ENCODE measurements at regions not wholly inside any gene's neighbourhood (a gene's known extent, or its start where the extent isn't known, plus 50 kb on each side); places are given as distances from the start of the nearest gene placed in this dataset.

- Mint-ChIP-seq H3K4me1 (ENCODE audit: low read depth) (no peaks in the 10 kb centered on the region), H3K4me3 (no peak overlapping the region), H3K27me3 (ENCODE audit: low read depth) (no peaks in the 10 kb centered on the region), H3K36me3 (ENCODE audit: low read depth) (no peaks in the 10 kb centered on the region), H3K27ac (no peak overlapping the region), H3K9me3 (peaks cover 3% of the 10 kb centered on the region)
These were observed 249.9 kb upstream of the FLRT2 start for GRCh38 chr14:85280074-85280473.

- Mint-ChIP-seq H3K27ac (no peak overlapping the region), H3K9me3 (peaks cover 3% of the 10 kb centered on the region), H3K27me3 (ENCODE audit: low read depth) (no peaks in the 10 kb centered on the region), H3K4me1 (ENCODE audit: low read depth) (no peaks in the 10 kb centered on the region), H3K4me3 (no peak overlapping the region), H3K36me3 (ENCODE audit: low read depth) (no peaks in the 10 kb centered on the region)
These were observed 248.0 kb upstream of the FLRT2 start for GRCh38 chr14:85281921-85282320.

GRCh38 chr14:85288041-85288440, 241.9 kb upstream of the FLRT2 start:
- Mint-ChIP-seq H3K4me1 (ENCODE audit: low read depth) (no peaks in the 10 kb centered on the region), H3K4me3 (no peak overlapping the region), H3K27me3 (ENCODE audit: low read depth) (no peaks in the 10 kb centered on the region), H3K9me3 (peaks cover 5% of the 10 kb centered on the region), H3K36me3 (ENCODE audit: low read depth) (no peaks in the 10 kb centered on the region), H3K27ac (no peak overlapping the region)

GRCh38 chr14:85291731-85292130, 238.2 kb upstream of the FLRT2 start:
- Mint-ChIP-seq H3K27me3 (ENCODE audit: low read depth) (no peaks in the 10 kb centered on the region), H3K27ac (no peak overlapping the region), H3K4me3 (no peak overlapping the region), H3K4me1 (ENCODE audit: low read depth) (no peaks in the 10 kb centered on the region), H3K36me3 (ENCODE audit: low read depth) (no peaks in the 10 kb centered on the region), H3K9me3 (peaks cover 14% of the 10 kb centered on the region)

- no peak overlapping the region for H3K27ac Mint-ChIP-seq
- H3K36me3 Mint-ChIP-seq (ENCODE audit: low read depth), result no peaks in the 10 kb centered on the region
- no peaks in the 10 kb centered on the region for H3K4me1 Mint-ChIP-seq (ENCODE audit: low read depth)
- H3K4me3 Mint-ChIP-seq, result no peak overlapping the region
- no peaks in the 10 kb centered on the region for H3K27me3 Mint-ChIP-seq (ENCODE audit: low read depth)
- H3K9me3 Mint-ChIP-seq, result peaks cover 8% of the 10 kb centered on the region
These were observed 236.2 kb upstream of the FLRT2 start for GRCh38 chr14:85293612-85294234.

- no peak overlapping the region for H3K4me3 Mint-ChIP-seq
- H3K27me3 Mint-ChIP-seq (ENCODE audit: low read depth), result no peaks in the 10 kb centered on the region
- H3K27ac Mint-ChIP-seq, result no peak overlapping the region
- peaks cover 14% of the 10 kb centered on the region for H3K9me3 Mint-ChIP-seq
- H3K36me3 Mint-ChIP-seq (ENCODE audit: low read depth), result no peaks in the 10 kb centered on the region
- no peaks in the 10 kb centered on the region for H3K4me1 Mint-ChIP-seq (ENCODE audit: low read depth)
These were observed 234.6 kb upstream of the FLRT2 start for GRCh38 chr14:85295318-85295717.

GRCh38 chr14:85296456-85297210, 233.3 kb upstream of the FLRT2 start:
- Mint-ChIP-seq H3K9me3 (peaks cover 14% of the 10 kb centered on the region), H3K4me1 (ENCODE audit: low read depth) (no peaks in the 10 kb centered on the region), H3K27me3 (ENCODE audit: low read depth) (no peaks in the 10 kb centered on the region), H3K36me3 (ENCODE audit: low read depth) (no peaks in the 10 kb centered on the region), H3K4me3 (no peak overlapping the region), H3K27ac (no peak overlapping the region)

- Mint-ChIP-seq H3K9me3 (peaks cover 10% of the 10 kb centered on the region), H3K27ac (no peak overlapping the region), H3K27me3 (ENCODE audit: low read depth) (no peaks in the 10 kb centered on the region), H3K36me3 (ENCODE audit: low read depth) (no peaks in the 10 kb centered on the region), H3K4me3 (no peak overlapping the region), H3K4me1 (ENCODE audit: low read depth) (no peaks in the 10 kb centered on the region)
These were observed 229.8 kb upstream of the FLRT2 start for GRCh38 chr14:85300107-85300506.

GRCh38 chr14:85301506-85301905, 228.4 kb upstream of the FLRT2 start:
- Mint-ChIP-seq H3K27me3 (ENCODE audit: low read depth) (no peaks in the 10 kb centered on the region), H3K4me1 (ENCODE audit: low read depth) (no peaks in the 10 kb centered on the region), H3K4me3 (no peak overlapping the region), H3K9me3 (peaks cover 7% of the 10 kb centered on the region), H3K36me3 (ENCODE audit: low read depth) (no peaks in the 10 kb centered on the region), H3K27ac (no peak overlapping the region)

GRCh38 chr14:85306024-85306423, 223.9 kb upstream of the FLRT2 start:
- Mint-ChIP-seq H3K27ac (no peak overlapping the region), H3K4me1 (ENCODE audit: low read depth) (no peaks in the 10 kb centered on the region), H3K27me3 (ENCODE audit: low read depth) (no peaks in the 10 kb centered on the region), H3K4me3 (no peak overlapping the region), H3K36me3 (ENCODE audit: low read depth) (no peaks in the 10 kb centered on the region), H3K9me3 (peaks cover 4% of the 10 kb centered on the region)

- Mint-ChIP-seq H3K9me3 (peaks cover 6% of the 10 kb centered on the region), H3K4me1 (ENCODE audit: low read depth) (no peaks in the 10 kb centered on the region), H3K27me3 (ENCODE audit: low read depth) (no peaks in the 10 kb centered on the region), H3K36me3 (ENCODE audit: low read depth) (no peaks in the 10 kb centered on the region), H3K4me3 (no peak overlapping the region), H3K27ac (no peak overlapping the region)
These were observed 221.2 kb upstream of the FLRT2 start for GRCh38 chr14:85308531-85309300.

GRCh38 chr14:85310491-85311272, 219.3 kb upstream of the FLRT2 start:
- Mint-ChIP-seq H3K27ac (no peak overlapping the region), H3K4me3 (no peak overlapping the region), H3K27me3 (ENCODE audit: low read depth) (no peaks in the 10 kb centered on the region), H3K9me3 (peaks cover 6% of the 10 kb centered on the region), H3K36me3 (ENCODE audit: low read depth) (no peaks in the 10 kb centered on the region), H3K4me1 (ENCODE audit: low read depth) (no peaks in the 10 kb centered on the region)

GRCh38 chr14:85313560-85314207, 216.3 kb upstream of the FLRT2 start:
- Mint-ChIP-seq H3K36me3 (ENCODE audit: low read depth) (no peaks in the 10 kb centered on the region), H3K4me1 (ENCODE audit: low read depth) (no peaks in the 10 kb centered on the region), H3K4me3 (no peak overlapping the region)

GRCh38 chr14:85315290-85315689, 214.7 kb upstream of the FLRT2 start:
- Mint-ChIP-seq H3K9me3 (peaks cover 6% of the 10 kb centered on the region), H3K4me1 (ENCODE audit: low read depth) (no peaks in the 10 kb centered on the region), H3K27me3 (ENCODE audit: low read depth) (no peaks in the 10 kb centered on the region), H3K36me3 (ENCODE audit: low read depth) (no peaks in the 10 kb centered on the region), H3K27ac (no peak overlapping the region), H3K4me3 (no peak overlapping the region)

More at GRCh38 chr14:85313560-85314207, 216.3 kb upstream of the FLRT2 start:
- Mint-ChIP-seq H3K9me3 (peaks cover 6% of the 10 kb centered on the region), H3K27me3 (ENCODE audit: low read depth) (no peaks in the 10 kb centered on the region), H3K27ac (no peak overlapping the region)
